Epithelial cell of prostate (primary cell): ENCODE measurements at regions not wholly inside any gene's neighbourhood (a gene's known extent, or its start where the extent isn't known, plus 50 kb on each side); places are given as distances from the start of the nearest gene placed in this dataset.
"Not testable (repeated sequence)": the region's sequence is repeated elsewhere in the genome, so short reads cannot be mapped to it uniquely, and the experiment has no call there.

Experiments
- DNase-seq: peaks from one replicate; pipeline ENCODE4 v3.0.0-alpha.2; 2011; ENCODE audit warnings: low read depth, low spot score
- H3K27ac ChIP-seq: fragments of 450-650 bp; 2 replicates; pipeline ENCODE4 v1.5.1; 2017; ENCODE audit warnings: mild to moderate bottlenecking

DNA sequence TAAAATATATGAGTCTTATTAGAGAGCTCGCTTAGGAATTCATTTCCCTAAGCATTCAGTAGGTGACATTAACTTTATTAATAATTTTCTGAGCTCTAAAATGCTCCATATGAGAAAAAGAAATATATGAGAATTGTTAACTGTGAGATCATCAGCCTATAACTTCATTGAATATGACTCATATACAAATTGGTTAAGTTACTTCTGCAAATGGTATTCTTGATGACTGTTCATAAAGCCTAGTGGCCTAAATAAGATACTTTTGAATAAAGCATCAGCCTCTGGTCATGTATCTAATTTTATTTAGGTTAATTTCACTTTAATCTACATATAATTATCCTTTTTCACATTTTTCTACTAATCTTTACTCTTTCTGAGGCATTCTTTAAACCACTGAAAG is 710.2 kb upstream of the ACO1 start:
- no peak overlapping the region for H3K27ac ChIP-seq
- DNase-seq, result peak; percentile 10

DNA sequence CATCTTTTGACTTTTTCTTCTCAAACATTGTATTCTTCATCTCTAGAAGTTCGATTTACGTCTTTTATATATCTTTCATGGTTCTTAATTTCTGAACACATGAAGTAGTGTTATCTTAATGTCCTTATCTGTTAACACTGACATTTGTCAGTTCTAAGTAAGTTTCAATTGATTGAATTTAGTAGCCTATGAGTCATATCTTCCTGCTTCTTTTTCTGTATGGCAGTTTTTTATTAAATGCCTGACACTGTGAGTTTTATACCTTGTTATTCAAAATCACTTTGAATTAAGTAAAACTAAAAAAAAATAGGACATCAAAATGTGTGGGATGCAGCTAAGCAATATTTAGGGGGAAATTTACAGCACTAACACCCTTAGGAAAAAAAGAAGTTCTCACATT is 707.0 kb upstream of the ACO1 start:
- no peak for DNase-seq
- no peak overlapping the region for H3K27ac ChIP-seq

DNA sequence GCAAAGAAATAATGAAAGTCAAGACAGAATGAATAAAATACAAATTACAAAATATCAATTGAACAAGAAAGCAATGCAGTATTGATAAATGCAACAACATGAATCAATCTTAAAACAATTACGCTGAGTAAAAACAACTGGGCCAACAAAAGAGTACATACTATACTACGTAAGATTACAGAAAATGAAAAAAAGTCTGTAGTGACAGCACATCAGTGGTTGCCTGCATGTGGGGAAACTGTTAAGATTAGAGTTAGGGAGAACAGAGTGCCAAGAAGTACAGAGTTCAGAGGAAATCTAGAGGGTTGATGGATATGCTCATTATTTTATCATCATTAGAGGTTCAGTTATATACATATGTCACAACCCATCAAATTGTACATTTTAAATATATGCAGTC is 706.6 kb upstream of the ACO1 start:
- H3K27ac ChIP-seq, result no peak overlapping the region
- DNase-seq, result no peak

DNA sequence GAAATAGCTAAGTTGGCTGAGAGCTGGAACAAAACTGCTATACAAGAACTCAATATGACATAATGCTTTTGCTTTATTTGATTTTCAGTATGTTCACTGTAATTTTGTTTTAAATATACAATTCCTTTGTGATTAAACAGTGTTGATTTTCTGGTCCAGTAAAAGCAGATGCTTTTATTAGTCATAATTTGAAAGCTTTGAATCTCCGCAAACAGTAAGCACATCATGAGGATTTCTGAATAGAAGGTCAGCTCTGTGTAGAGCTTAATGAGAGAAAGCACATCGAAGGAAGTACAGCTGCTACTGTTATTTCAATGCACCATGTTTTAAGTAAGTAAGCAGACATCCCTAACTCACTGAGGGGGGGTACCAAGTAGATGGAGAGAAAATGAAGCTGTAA is 701.3 kb upstream of the ACO1 start:
- H3K27ac ChIP-seq, result no peak overlapping the region
- no peak for DNase-seq

DNA sequence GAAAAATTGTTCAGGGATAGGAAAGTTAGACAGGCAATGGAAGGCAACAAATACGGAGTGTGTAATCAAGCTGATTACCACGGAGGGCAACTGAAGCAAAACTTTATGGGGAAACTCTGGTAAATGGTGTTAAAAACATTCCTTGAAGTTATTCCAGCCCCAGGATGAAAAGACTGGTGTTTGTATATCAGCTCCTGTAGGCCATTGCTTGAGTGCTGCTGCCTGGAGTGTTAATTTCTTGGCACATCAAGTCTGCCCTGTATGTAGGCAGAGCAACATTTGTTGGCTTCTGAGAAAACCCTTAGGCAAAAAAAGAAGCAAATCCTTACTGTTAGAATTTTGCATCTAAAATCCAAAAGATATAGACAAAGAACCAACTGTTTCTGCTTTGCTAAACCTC is 686.5 kb upstream of the ACO1 start:
- no peak overlapping the region for H3K27ac ChIP-seq
- no peak for DNase-seq

DNA sequence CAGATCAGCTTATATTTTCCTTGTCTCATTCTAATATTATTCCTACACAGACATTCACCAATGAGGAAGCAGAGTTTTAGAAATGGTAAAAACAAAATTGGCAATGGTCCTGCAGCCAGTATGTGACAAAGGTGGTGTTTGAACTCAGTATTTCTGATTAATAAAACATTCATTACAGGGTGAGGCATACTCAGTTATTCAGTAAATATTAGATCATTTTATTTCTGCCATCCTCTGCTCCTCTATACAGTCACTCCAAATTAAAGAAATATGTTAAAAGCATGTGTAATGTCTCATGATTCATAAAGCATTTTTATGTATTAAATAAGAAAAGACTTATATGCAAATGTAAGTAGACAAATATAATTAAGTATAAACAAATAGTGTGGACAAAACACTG is 684.6 kb upstream of the ACO1 start:
- peak overlapping the region; percentile 56 for H3K27ac ChIP-seq
- DNase-seq, result no peak

DNA sequence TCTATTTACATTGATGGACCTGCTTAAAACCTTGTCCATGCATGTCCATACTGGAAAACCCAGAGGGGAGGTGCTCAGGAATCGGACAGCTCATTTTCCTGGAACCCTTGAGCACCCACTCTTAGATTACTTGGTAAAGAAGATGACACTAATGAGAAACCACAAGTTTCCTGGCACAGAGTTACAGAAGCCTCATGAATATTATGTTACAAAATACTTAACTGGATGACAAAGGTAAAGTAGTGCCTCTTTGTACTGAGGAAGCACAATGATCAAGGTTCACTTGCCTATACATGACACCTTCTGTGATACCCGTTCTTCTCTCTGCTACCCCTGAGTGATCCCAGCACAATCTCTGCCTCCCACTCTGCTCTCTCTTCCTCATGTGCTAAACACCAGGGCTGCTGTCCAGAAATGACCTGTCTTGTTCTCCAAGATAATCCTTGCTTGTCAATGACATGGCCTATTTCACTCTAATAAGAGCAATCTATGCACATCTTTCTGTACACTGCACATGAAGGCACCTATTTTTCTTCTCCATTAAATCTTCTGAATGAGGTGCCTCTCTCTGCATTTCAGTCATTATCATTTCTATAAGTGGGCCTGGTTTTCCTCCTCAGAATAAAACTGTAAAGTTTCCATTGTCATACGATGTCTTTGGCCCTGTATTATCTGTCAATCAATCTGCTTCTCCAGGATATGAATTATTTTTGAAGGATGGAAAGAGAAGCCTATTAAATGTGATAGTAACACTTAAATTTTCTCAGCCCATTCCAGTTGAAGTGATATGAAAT is 684.0 kb upstream of the ACO1 start:
- peak; percentile 88 for DNase-seq
- peak overlapping the region; percentile 56 for H3K27ac ChIP-seq

DNA sequence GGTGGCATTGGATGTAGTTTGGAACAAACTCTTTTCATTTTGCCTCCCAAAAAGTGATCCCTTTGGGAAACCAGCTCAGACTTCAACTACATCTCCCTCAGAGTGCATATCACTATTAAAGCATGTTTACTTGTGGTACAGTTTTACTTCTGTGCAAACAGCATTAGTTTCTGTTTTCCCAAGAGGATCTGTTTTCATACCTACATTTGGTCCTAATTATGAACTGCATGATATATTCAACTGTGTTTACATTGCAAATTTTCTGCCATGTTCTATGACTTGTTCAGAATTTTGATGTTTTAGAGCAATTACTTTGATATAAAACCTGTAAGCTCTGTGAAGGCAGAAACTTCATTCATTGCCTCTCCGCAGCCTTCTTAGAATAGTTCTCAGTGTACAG is 681.5 kb upstream of the ACO1 start:
- no peak for DNase-seq
- no peak overlapping the region for H3K27ac ChIP-seq

DNA sequence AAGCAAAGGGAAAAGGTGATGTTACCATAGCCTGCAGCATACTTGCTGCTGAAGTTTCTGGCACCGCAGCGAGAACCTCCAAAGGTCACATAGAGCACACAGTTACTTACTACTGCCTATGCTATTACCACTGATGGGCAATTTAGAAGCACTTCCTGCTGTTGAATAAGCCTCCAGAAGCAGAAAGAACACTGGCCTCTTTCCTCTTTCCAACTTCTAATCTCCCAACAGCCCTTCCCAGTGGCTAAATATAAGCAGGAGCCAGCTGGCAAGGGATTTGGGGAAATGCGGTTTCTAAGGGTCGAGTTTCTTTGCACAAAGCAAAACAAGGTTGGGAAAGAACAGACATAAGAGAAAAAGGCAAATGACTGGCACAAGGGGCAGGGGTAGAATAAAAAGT is 669.2 kb upstream of the ACO1 start:
- DNase-seq, result no peak
- no peak overlapping the region for H3K27ac ChIP-seq

DNA sequence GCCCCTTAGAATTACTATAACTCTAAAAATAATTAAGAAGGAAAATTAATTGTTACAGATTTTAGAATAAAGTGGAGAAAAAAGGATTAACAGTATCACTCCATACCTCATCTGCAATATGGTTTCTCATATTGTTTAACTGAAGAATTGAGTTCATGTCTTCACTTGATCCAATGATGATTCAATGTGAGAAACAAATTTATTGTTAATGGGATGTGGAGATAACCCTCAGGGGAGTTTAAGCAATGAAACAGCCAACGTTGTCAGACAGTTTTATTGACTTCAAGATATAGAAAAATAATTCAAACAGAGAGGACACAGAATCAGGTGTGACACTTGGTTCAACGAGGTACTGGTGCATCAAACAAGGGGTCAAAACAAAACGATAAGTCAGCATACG is 665.2 kb upstream of the ACO1 start:
- no peak for DNase-seq
- H3K27ac ChIP-seq, result no peak overlapping the region

DNA sequence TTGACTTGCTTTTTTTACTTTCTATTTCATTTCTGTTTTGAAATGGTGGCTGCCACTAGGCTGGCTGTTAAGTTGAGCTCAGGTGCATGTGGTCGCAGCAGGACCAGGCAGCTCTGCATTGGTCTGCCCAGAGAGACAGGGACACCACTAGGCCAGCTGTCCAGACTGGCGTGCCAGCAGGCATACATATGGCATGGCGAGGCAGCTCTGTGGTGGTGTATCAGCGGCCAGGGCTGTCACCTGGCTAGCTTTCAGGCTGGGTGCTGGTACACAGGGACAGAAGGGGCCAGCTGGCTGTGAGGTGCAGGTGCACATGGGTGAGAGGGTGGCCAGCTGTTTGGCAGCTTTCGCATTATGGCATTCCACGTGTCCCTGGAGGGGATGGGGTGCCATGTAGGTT is 654.0 kb upstream of the ACO1 start:
- DNase-seq, result no peak
- H3K27ac ChIP-seq, result no peak overlapping the region

DNA sequence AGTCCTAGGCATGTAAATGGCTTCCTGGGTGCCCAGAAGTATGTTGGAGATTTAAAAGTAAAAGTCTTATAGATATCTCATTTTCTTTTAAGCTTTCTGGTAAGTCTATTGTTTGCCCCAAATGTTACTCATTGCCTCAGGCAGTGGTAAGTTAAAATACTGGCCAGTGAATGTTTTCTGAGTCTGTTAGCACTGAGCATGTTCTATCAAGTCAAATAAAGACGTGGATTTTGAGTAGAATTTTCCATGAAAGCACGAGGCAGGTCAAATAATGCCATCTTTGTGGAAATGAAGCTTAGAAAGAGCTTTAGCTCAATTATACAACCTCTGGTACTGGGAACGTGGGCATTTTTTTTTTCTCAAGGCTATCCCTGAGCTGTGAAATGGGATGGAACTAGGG is 651.3 kb upstream of the ACO1 start:
- DNase-seq, result no peak
- H3K27ac ChIP-seq, result no peak overlapping the region

DNA sequence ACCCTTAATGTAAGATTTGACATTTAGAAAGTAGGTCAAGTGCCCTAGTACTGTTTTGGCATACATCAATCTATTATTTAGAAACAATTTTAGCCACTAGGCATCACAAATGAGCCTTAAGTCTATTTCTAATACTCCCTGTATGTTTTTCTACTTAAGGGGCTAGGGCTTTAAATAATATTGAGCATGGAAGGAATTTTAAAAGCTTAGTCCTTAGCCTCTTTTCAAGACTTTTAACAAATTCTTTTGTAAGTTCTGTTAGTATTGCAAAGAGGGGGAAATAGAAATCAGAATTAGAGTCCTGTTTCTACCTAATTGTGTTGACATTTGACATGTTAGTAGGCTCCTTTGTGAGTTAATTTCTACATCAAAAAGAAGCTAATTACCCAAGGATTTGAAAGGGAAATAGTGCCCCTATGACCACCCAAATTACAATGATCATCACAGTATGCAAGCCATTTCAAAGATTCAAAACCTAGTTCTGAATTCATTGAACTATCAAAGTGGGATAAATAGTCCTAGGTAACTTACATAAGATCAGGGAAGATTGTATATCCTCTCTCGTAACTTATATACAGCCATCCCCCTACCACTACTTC is 647.8 kb upstream of the ACO1 start:
- H3K27ac ChIP-seq, result no peak overlapping the region
- DNase-seq, result no peak

DNA sequence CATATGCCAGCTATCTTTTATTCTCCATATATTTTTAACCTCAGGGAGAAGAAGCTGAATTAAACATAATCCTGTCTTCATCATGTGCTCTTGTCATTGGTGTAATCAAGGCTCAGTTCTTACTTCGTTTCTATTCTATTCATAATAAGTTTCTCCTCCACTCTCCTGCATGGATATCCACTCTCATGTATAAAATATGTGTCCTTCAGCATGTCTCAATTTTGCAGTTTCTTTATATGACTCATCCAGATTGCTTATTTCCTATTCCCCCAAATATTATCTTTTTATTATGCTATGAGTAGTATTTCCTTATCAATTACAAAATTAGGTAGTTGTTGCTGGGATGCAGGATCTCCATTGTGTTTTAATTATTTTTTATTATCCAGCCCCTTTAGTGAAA is 643.7 kb upstream of the ACO1 start:
- DNase-seq, result no peak
- no peak overlapping the region for H3K27ac ChIP-seq

DNA sequence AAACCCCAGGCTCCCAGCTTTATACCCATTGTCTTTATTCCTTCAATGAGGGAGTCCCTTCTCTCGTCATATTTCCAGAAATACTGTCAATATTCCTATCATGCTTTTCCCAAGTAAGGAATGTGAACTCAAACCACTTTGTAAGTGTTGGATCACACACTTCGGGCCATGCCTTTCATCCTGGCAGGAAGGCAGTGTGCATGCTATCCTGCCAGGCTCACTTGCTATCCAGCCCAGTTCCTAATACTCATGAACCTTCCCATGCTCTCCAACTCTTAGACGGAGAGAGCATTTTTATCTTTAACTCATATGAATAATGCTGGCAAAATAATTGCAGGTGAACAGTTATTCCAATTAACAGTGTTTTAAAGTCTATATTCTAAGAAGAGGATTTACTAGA is 639.9 kb upstream of the ACO1 start:
- no peak overlapping the region for H3K27ac ChIP-seq
- DNase-seq, result no peak

DNA sequence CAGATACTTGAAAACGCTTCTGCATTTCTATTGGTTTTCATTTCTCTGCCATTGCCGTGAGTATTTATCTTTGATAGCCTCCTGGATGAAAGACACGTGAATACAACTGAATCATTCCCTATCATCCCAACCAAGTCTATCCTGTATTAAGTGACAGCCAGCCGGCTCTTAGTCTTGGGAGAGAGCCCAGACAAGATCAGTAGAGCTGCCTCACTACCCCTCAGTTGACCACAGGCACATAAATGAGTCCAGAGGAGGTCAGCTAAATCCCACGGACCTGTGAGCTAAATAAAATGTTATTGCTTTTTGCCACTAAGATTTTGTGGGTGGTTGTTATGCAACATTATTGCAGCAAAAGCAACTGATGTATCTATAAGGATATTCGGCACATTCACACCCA is 639.0 kb upstream of the ACO1 start:
- H3K27ac ChIP-seq, result no peak overlapping the region
- no peak for DNase-seq

DNA sequence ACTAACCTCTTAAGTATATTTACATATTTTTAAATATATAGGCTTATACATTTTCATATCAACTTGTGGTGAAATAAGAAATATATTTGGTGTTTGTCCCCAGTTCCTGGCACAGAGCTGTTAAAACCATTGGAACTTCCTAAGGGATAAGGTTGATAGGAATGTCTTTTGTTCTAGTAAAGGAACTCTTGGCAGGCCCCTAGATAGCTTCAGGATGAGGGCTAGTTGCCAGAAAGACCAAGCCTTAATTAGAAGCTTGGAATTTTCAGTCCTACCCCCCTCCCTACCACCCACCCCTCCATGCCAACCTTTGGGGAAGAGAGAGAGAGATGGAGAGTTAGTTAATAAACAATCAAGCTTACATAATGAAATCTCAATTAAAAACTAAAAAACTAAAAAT is 638.6 kb upstream of the ACO1 start:
- DNase-seq, result no peak
- no peak overlapping the region for H3K27ac ChIP-seq

DNA sequence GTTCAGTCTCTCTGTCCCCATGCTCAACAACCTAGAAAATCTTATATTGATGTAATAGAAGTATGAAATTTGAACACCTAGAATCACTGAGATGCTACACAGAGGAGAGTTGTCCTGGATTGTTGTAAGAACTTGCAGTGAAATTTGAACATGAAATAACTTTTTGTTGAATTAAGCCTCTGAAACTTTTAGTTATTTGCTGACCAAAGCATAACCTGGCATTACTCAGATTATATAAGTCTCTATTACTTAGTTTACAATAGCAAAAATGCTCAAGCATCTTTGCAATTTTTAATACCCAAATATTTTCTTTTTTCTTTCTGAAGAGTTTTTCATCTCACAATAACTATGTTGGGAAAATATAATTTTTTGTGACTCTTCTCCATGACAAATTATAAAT is 630.7 kb upstream of the ACO1 start:
- H3K27ac ChIP-seq, result no peak overlapping the region
- DNase-seq, result no peak

DNA sequence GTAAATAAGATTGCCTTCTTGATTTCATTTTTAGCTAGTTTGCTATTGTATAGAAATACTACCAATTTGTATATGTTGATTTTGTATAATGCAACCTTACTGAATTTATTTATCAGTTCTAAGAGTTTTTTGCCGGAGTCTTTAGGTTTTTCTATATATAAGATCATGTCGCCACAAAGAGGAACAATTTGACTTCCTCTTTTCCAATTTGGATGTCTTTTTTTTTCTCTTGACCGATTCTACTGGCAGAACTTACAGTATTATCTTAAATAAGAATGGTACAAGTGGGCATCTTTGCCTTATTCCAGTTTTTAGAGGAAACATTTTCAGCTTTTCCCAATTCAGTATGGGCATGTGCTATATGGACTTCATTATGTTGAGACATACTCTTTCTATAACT is 624.7 kb upstream of the ACO1 start:
- no peak for DNase-seq
- no peak overlapping the region for H3K27ac ChIP-seq

DNA sequence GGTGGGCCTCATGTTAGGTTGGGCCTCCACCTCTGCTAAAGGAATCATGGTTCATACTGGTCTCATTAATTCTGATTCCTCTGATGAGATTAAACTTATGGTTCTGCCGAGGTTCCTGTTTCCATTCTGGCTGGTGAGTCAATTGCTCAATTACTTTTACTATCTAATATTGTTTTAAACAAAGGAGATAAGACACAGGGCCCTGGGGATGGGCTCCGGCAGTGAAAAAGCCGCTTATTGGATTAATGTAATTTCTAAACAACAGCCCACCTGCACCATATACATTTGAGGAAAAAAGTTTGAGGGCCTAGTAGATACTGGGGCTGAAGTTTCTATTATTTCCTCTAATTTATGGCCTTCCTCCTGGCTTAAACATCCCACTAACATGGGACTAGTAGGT is 610.4 kb upstream of the ACO1 start:
- not testable (repeated sequence) for DNase-seq

DNA sequence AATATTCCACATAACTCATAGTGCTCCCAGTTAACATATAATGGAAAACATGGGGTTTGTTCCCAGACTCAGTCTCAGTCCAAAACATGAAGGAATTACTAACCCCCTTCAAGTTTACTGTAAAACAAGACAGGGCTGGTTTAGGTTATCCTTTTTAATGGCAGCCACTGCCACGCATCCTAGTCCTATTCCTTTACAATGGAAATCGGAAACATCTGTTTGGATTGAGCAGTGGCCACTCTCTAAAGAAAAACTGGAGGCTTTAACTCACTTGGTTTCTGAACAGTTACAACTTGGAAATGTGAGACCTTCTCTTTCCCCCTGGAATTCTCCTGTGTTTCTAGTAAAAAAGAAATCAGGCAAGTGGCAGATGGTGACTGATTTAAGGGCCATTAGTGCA is 609.9 kb upstream of the ACO1 start:
- no peak overlapping the region for H3K27ac ChIP-seq
- no peak for DNase-seq

More for the DNA sequence above, 610.4 kb upstream of the ACO1 start:
- not testable (repeated sequence) for H3K27ac ChIP-seq

DNA sequence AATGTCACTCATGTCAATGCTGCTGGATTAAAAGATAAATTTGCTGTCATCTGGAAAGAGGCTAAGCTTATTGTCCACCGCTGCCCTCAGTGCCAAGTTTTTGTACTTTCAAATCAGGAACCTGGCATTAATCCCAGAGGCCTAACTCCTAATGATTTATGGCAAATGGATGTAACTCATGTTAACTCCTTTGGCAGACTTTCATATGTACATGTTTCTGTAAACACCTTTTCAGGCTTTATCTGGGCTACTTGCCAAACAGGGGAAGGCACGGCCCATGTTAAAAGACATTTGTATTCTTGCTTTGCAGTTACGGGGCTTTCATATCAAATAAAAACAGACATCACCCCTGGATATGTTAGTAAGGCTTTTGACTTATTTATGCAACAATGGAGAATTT is 608.0 kb upstream of the ACO1 start:
- peak; percentile 54 for DNase-seq
- H3K27ac ChIP-seq, result no peak overlapping the region
